GM21825 (cell line): ENCODE measurements at regions not wholly inside any gene's neighbourhood (a gene's known extent, or its start where the extent isn't known, plus 50 kb on each side); places are given as distances from the start of the nearest gene placed in this dataset.
"Not testable (repeated sequence)": the region's sequence is repeated elsewhere in the genome, so short reads cannot be mapped to it uniquely, and the experiment has no call there.

Experiments
- ATAC-seq: cut with Tn5 transposase; IDR thresholded peaks from one replicate; pipeline ENCODE4 v1.9.1; 2021; ENCODE audit warnings: mild to moderate bottlenecking, moderate library complexity; ENCODE audit not compliant: unreplicated experiment

DNA sequence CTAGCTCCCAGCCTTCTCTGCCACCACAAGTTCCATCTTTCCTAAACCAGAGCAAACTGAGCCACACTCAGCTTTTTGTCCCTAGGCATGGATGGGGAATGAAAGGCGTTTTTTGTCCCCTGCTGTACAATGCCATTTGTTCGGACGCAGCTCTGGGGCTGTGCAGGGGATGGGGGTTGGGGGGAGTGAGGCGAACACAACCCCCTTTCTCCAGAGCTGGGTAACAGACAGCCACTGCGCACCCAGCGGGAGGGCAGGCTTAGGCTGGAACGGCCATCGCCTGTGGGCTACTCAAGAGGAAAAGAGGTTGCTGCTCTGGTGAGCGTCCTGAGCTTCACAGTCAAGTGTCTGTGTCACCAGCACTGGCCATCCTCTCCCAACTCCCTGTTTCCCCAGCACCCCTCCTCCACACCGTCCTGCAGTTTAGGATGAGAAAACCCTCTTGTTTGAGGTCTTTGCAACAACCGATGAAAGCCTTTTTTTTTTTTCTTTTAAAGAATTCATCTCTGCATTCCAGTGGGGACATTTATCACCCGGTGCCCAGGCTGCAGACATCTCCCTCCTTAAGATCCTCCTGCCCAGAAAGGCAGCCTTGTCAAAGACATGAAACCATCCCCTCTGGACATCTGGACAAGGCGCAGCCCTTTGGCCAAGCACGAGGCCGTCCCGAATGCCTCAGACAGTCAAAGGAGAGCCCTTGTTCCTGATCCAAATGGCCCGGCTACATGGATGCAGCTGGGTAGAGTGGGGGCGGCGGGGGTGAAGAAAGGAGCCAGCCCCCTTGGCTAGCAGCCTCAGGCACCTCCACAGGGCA, 419.6 kb downstream of the BCOR start:
- ATAC-seq = no peak

DNA sequence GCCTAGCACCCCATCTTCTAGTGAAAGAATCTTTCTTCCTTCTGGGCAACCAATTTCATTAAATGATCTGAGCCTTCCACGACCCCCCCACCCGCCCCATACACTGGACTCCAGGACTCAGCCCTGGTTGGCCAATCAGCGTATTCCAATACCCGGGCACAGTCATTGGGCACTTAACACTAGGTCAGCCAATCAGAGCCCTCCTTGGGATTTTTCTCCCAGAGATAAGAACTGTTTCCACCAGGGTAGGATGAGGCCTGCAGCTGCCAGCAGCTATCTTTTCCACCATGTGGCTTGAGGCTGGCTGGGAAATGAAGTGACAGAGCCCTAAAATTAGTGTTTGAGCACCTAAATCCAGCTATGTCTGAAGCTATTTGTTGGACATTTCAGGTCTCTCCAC, 418.8 kb downstream of the BCOR start:
- no peak for ATAC-seq

DNA sequence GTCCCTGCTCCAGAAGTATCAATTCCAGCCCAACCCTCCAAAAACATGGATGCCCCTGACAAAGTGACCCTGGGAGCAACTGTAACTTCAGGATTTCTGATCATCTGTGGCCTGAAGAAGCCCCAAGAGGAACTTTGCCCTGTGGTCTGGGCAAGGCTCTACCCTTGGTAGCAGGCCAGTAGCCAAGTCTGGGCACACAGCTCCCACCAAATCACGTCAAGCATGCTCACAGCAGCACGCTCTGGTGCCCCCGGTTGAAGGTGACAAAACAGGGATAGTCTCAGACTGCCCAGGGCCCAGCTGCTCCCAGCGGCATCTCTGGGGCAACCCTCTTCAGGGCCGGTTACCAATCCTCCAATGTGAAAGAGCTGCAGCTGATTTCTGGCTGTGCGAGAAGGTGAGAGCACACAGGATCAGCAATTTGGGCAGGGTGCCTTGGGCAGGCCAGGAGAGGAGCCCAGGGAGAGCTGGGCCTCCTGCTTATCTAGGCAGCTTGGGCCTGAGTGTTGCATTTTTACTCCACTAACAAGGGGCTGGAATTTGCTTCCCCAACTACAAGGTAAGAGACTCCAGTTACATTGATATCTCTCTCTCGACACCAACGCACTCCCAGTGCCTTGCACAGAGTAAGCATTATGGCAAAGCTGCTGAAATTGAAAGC, 418.1 kb downstream of the BCOR start:
- no peak for ATAC-seq

DNA sequence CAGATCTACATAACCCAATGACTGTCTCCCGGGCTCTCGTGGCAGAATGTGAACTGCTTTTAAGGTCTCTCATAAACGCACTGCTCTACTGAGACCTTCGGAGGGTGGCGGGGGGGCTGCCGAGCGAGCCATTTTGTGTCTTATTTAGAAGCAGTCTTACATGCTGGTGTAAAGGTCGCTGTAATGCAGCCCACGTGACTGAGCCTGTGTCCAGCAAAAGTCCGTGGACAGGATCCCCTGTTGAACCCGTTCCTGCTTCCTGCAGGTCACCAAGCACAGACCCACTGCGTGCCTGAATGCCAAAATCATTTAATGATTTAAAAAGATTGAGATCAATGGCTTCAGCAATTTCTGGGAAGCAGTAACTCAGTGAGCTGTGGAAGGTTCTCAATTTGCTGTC, 415.9 kb downstream of the BCOR start:
- ATAC-seq = no peak

DNA sequence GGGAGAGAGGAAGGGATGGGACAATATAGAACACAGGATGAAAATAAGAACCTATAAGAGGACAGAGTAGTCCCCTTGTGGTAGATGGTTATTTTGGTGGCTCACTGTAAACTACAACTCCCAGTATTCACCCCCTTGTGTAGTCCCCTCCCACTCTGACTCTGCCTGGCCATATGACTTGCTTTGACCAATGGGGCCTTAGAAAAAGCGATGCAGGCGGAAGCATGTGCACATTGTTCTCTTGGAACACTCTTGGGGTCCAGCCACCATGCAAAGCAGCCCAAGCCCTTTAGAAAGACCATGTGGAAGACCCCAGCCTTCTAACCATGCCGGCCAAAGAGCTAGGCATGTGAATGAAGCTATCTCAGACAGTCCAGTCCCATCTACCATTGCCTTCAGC, 415.0 kb downstream of the BCOR start:
- no peak for ATAC-seq

DNA sequence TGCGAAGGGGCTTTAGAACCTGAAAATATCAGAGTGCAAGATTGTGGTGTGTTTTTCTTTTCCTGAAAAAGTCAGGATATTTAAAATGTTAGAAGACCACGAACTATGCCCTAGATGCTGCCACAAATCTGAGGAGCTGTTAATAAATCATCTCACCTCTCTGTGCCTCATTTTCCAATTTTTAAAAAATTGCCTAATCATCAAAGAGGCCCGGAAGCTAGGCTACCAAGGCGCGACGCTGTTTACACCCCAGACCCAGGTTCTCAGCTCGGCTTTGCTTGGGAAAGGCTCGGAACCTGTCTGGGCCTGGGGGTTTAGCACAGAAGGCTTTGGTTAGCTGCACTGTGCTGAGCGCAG, 409.6 kb downstream of the BCOR start:
- ATAC-seq = no peak

DNA sequence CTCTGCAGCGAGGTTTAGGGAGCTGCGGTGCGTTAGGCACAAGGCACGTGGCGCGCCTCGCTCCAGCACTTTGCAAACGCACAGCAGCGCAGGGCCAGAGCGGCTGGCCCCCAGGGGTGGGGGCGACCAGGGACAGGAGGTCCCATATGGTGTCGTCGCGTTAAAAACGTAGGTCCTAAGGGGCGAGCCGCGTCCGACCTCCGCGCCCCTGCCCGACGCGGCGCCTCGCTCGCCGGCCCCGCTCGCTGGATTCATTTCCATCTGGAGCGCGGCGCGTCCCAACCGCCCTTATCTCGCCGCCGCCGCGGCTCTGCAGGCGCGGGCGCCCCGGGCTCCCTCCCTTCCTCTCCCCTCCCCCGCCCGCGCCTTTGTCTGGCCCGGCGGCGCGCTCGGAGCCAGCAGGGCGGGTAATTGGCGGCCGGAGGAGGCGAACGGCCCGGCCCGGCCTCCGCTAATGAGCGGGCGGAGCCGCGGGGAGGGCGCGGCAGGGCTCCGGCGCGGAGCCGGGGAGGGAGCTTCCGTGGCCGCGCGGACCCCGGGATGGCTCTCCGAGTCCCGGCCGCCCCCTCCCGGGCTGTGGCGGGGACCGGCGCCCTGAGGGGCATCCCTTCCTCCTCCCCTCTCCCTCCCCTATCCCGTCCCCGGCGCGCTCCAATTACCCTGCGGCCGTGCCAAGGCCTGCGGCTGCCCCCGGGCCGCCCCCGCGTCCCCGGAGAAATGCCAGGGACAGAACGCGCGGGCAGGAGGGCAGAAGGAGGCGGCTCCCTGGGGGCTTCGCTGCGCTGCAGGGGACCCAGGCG, 409.0 kb downstream of the BCOR start:
- no peak for ATAC-seq

DNA sequence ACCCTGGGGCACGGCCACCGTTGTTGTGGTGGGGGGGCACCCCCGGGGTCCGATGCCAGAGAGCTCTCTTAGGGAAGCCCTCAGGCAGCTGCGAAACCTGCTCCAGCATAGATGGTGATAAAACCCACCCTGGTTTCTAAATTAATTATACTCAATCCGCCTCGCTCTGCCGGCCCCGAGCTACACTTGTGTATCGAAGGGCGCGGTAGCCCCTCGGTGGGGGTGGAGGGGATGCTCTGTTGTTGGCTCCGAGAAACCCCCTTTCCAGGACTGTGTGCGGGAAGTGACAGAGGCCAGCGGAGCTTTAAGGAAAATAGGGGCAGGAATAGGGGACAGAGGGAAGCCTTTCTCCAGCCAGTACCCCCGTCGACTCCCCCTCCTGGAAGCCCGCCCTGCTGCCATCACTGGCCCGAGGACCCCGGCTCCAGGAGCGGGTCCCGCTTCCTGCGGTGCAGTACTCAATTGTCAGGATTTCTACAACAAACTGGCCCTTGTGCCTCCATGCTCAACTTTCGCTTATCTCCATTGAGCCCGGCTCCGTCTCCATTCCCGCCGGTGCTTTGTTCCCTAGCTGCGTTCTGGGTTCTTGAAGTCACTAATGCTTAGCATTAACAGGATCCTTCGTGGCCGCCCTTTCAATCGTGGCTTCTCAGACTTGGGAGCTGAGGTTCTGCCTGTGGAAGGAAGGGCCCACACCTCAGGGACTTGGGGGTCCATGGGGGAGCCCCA, 408.2 kb downstream of the BCOR start:
- ATAC-seq = no peak

DNA sequence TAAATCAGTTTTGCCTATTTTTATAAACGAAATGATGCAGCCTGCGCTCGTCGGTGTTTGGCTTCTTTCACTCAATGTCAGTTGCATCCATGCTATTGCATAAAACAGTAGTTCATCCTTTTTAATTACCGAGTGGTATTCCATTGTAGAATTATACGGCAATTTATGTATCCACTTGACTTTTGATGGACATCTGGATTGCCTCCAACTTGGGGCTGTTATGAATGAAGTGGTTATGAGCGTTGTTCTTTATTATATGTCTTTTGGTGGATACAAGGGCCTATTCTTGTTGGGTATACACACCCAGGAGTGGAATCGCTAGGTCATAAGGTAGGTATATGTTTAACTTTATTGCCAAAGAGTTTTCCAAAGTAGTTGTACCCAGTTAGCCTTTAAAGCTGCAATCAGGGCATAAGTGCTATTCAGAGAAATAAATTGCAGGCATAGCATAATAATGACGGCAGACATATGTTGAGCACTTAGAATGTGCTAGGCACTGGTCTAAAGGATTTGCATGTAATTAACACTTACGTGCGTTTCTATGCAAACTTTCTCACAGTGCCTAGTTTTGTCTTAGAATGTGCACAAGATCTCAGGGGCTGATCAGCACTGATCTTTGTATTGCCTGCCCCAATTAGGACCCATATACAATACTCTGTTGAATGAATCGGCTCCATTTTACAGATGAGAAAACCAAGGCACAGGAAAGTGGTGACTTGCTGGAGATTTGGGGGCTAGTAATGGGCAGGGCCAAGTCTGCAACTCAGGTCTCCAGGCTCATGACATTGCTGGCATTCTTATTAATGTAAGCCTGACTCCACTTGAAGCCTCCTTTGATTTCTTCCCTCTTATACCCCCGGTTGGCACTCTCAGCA, 407.0 kb downstream of the BCOR start:
- no peak for ATAC-seq

DNA sequence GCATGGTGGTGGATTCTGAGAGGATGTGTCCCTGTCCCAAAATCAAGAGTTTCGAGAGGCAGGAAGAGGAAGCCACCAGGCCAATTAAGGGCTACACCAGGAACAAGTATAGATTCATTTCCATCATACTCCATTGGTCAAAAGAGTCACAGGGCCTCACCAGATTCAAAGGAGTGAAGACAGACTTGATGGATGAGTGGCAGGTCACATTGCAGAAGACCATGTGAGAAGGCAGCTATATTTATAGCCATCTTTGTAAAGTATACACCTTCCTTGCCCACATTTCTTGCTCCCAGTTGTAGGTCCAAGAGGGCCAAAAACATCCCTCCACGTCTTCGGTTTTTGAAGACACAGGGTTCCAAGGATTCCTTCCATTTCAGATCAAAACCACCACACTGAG, 406.0 kb downstream of the BCOR start:
- ATAC-seq = no peak

DNA sequence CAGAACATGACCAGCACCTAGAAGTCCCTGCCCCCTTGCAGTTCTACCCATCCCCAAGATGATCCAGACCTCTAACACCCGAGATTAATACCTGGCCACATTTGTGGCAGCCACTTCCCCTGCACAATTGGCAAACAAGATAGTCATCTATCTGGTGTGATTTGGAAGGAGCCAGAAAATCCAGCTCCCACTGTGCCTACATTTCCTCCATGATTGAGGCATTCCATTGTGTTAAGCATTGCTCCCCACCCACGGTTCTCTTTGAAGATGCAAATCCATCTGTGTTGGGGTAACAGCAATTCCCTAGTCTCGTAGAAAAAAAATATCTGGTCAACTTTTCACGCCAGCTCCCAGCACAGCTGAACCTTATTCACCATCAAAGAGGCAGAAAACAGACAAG, 405.0 kb downstream of the BCOR start:
- ATAC-seq = no peak

DNA sequence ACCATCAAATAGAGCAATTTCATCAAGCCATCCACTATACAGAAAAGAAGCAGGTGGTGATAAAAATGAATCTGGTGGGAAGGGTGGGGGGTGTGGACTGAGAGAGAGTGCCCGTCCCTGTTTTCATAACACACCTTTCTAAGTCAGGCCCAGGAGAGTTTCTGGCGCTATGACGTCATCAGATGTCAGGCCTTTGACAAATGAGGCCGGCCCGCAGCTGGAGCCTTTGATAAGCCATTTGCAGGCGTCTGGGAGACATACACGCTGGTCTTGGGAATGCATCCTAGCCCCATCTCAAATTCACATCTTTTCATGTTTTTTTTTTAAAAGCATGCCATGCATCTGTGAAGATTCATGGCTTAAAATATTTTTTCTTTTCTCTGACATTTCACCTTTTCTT, 404.5 kb downstream of the BCOR start:
- ATAC-seq = no peak

DNA sequence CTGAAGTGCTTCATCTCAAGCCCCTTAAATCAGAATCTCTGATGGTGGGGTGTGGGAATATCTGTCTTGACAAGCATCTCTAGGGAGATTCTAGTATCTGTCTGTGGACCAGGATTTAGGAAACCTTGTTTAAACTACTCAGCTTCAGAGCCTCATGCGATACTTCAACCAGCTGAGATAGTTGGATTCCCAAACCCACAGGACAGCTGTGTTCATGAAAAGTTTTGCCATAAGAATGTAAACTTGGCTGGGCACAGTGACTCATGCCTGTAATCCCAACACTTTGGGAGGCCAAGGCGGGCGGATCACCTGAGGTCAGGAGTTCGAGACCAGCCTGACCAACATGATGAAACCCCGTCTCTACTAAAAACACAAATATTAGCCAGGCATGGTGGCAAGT, 395.1 kb downstream of the BCOR start:
- ATAC-seq = not testable (repeated sequence)

DNA sequence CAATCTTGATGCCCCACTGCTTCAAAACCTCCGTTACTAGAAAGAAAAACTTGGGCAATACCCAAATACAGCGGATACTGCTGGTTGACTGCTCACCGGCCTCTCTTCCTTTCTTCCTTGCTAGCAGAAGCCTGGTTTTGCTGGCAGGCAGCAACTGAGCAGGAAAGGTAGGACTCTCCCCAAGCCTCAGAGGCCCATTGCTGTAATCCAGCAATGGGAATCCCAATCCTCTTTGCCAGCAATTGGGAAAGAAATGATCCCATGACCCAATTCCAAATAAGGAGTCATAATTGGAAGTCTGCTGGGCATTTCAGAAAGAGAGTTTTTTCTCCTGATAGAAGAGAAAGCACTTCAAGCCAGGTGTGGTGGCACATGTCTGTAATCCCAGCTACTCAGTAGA, 394.5 kb downstream of the BCOR start:
- no peak for ATAC-seq

DNA sequence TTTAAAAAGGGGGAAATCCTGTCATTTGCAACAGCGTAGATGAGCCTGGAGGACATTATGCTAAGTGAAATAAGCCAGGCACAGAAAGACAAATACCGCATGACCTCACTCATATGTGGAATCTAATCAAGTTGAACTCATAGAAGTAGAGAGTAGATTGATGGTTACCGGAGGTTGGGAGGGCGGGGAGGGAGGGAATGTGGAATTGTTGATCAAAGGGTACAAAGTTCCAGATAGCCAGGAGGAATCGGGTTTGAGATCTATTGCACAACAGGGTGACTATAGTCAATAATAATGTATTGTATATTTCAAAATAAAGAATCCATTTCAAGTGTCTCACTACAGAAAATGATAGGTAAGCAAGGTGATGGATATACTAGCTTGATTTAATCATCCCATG, 393.2 kb downstream of the BCOR start:
- no peak for ATAC-seq

DNA sequence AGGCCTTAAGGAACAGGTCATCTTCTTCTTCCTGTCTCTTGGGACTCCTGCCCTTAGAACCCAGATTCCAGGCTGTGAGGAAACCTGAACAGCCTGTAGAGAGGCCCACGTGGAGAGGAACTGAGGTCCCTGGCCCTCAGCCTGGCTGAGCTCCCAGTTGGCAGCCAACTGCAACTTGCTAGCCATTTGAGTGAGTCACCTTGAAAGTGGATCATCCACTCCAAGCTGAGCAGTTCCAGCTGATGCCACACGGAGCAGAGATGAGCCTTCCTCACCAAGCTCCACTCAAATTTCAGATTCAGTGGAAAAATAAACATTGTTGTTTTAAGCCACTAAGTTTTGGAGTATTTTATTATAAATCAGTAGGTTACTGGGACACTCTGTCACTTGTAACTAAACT, 392.5 kb downstream of the BCOR start:
- no peak for ATAC-seq

DNA sequence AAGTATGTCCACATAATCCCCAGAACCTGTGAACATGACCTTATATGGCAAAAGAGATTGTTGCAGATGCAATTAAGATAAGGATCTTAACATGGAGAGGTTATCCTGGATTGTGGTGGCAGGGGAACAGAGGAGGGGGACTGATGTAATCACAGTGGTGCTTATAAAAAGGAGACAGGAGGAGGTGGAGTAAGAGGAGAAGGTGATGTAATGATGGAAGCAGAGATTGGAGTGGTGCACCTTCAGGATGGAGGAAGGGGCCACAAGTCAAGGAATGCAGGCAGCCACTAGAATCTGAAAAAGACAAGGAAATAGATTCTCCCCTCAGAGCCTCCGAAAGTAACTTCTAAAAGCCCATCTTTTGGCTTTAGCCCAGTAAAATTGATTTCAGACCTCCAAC, 388.4 kb downstream of the BCOR start:
- ATAC-seq = no peak

DNA sequence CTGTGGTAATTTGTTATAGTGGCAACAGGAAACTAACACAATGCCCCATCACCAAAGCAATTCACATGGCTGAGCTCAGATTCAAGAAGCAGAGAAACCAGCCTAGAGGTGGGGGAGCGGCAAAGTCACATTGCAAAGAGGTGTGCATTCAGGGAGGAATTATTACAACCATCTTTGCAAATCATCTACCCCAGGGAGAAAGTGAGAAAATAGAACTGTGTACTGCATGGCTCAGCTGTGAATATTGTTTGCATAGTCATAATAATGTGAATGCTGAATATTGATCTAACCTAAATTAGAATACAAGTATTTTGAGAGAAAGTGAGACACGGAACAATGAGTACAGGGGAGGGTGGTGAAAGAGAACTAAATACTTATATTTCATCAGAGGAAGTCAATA, 387.9 kb downstream of the BCOR start:
- no peak for ATAC-seq

DNA sequence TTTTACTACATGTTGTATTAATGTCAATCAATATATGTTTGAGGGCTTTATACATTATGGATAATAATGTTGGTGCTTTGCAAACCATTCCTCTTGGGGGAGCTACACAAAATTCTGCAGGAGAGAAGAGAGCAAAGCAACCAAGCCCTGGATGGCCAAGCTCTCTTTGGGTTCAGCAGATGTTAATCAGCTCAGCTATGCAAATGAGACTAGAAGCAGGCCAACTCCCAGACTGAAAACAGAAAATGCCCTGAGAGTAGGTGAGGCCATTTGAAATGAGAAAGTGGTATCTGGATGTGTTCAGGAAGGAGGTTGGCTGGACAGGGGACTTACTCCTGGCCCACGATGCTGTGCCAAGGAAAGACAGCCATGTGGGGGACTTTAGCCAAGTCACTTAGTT, 387.0 kb downstream of the BCOR start:
- ATAC-seq = no peak

DNA sequence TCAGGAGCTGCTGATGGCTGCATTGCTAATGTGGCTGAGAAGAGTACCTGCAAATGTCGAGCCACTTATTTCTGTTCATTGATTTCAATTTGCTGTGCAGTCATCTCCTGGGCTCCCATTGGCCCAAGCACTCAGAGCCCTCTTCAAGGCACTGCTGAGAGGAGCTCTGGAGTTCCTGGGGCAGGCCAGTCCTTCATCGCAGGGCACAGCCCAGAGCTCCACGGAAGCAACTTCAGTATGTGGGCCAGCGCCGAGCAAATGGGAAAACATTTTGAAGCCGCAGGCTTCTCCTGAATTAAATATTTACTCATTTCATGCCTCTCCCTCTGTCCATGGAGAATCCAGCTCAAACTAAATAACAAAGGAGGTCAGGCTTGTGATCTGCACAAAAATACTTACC, 383.3 kb downstream of the BCOR start:
- no peak for ATAC-seq
